H1 (cell line): ENCODE measurements at regions not wholly inside any gene's neighbourhood (a gene's known extent, or its start where the extent isn't known, plus 50 kb on each side); places are given as distances from the start of the nearest gene placed in this dataset.

Source experiments
- CTCF ChIA-PET: fragments of 300-600 bp; sonication (Branson Sonifier 250); formaldehyde crosslinking; loops from one replicate; lab custom pipeline; 2021; ENCODE audit not compliant: partially characterized antibody; lab: Charles Lee
- POLR2A ChIA-PET: fragments of 300-600 bp; sonication (Branson Sonifier 250); formaldehyde crosslinking; loops from one replicate; lab custom pipeline; 2021; ENCODE audit warnings: inconsistent platforms; ENCODE audit not compliant: partially characterized antibody; lab: Charles Lee
- DNase-seq, 2 experiments: peaks; one replicate each; pipeline versions ENCODE4 v3.0.0 to v3.0.0-alpha.2; 2010 to 2022; ENCODE audit warnings: low spot score in 2 of 2, low read depth in 1 of 2, mixed read lengths in 1 of 2
- FAIRE-seq: peaks from 2 replicates; lab custom pipeline; 2011; peaks lifted over from hg19 to GRCh38; lab: Jason Lieb, UNC
- H2AFZ ChIP-seq: 2 replicates; pipeline ENCODE4 v1.8.1; 2012; ENCODE audit warnings: low read length, inconsistent platforms
- H2AK5ac ChIP-seq: 2 replicates; pipeline ENCODE4 v1.6.1; 2013; ENCODE audit warnings: low read depth, low read length
- H2BK120ac ChIP-seq: replicated peaks from 2 replicates; pipeline ENCODE3; 2013; ENCODE audit warnings: low read depth, low read length, inconsistent platforms
- H2BK12ac ChIP-seq: 2 replicates; pipeline ENCODE4 v1.6.1; 2013; ENCODE audit warnings: low read depth, low read length
- H2BK15ac ChIP-seq: 2 replicates; pipeline ENCODE4 v1.6.1; 2013; ENCODE audit warnings: low read length
- H2BK20ac ChIP-seq: 2 replicates; pipeline ENCODE4 v1.6.1; 2013; ENCODE audit warnings: low read length
- H2BK5ac ChIP-seq: 2 replicates; pipeline ENCODE4 v1.6.1; 2013; ENCODE audit warnings: low read depth, low read length
- H3K14ac ChIP-seq: 2 replicates; pipeline ENCODE4 v1.6.1; 2013; ENCODE audit warnings: inconsistent platforms; ENCODE audit not compliant: insufficient read length
- H3K18ac ChIP-seq: 2 replicates; pipeline ENCODE4 v1.6.1; 2013; ENCODE audit warnings: low read length; ENCODE audit errors: extremely low read depth
- H3K23ac ChIP-seq: 2 replicates; pipeline ENCODE4 v1.6.1; 2013; ENCODE audit warnings: inconsistent platforms; ENCODE audit not compliant: insufficient read length
- H3K23me2 ChIP-seq: 2 replicates; pipeline ENCODE4 v1.6.1; 2013; ENCODE audit warnings: low read depth, low read length
- H3K27ac ChIP-seq: 2 replicates; pipeline ENCODE4 v1.6.1; 2011; ENCODE audit warnings: low read depth, low read length, inconsistent platforms
- H3K27me3 ChIP-seq, 4 experiments: replicated peaks in 1 of 4; 1 replicate in 1 of 4; 2 replicates in 3 of 4; pipeline versions ENCODE4 v1.6.1 to v1.8.1; 2011 to 2013; ENCODE audit warnings: low read length in 3 of 4, mild to moderate bottlenecking in 3 of 4, inconsistent platforms in 2 of 4, mixed read lengths in 2 of 4, moderate library complexity in 1 of 4; ENCODE audit not compliant: control insufficient read depth in 3 of 4, insufficient read depth in 3 of 4; ENCODE audit errors: extremely low read depth in 1 of 4
- H3K36me3 ChIP-seq, 4 experiments: 2 replicates each; pipeline versions ENCODE4 v1.6.1 to v1.8.1; 2011 to 2013; ENCODE audit warnings: mild to moderate bottlenecking in 4 of 4, low read length in 3 of 4, moderate library complexity in 2 of 4, control low read depth in 1 of 4, inconsistent platforms in 1 of 4; ENCODE audit not compliant: insufficient read depth in 4 of 4, control insufficient read depth in 2 of 4
- H3K4ac ChIP-seq: replicated peaks from 2 replicates; pipeline ENCODE3; 2013; ENCODE audit warnings: low read length, low read depth, mixed read lengths, inconsistent platforms; ENCODE audit not compliant: insufficient read length
- H3K4me1 ChIP-seq, 4 experiments: replicated peaks in 1 of 4; 1 replicate in 1 of 4; 2 replicates in 3 of 4; pipeline versions ENCODE4 v1.6.1 to v1.8.1; 2011 to 2013; ENCODE audit warnings: low read length in 3 of 4, inconsistent platforms in 2 of 4, mixed read lengths in 1 of 4; ENCODE audit not compliant: insufficient read depth in 4 of 4, control insufficient read depth in 3 of 4
- H3K4me2 ChIP-seq, 2 experiments: 2 replicates each; pipeline versions ENCODE4 v1.6.1 to v1.8.1; 2011 to 2013; ENCODE audit warnings: low read depth in 2 of 2, low read length in 2 of 2, control low read depth in 1 of 2, inconsistent platforms in 1 of 2, mild to moderate bottlenecking in 1 of 2; ENCODE audit not compliant: insufficient read depth in 1 of 2
- H3K4me3 ChIP-seq, 4 experiments: fragments of 200-600, 300-600 bp in 1 of 4; sonication (generic), shearing (Covaris generic), sonication (Bioruptor Twin) in 1 of 4; 2 replicates each; pipeline versions ENCODE4 v1.5.1 to v1.8.1; 2011 to 2016; ENCODE audit warnings: low read length in 4 of 4, low read depth in 3 of 4, control low read depth in 2 of 4, inconsistent platforms in 2 of 4, mild to moderate bottlenecking in 2 of 4, mixed read lengths in 1 of 4, moderate library complexity in 1 of 4; ENCODE audit not compliant: insufficient read depth in 2 of 4; ENCODE audit errors: extremely low read depth in 1 of 4
- H3K56ac ChIP-seq: replicated peaks from 2 replicates; pipeline ENCODE3; 2013; ENCODE audit warnings: low read depth, mild to moderate bottlenecking, mixed read lengths, low read length, inconsistent platforms; ENCODE audit not compliant: insufficient read length
- H3K79me1 ChIP-seq: 2 replicates; pipeline ENCODE4 v1.6.1; 2013; ENCODE audit warnings: low read depth, low read length, control low read depth
- H3K79me2 ChIP-seq, 2 experiments: 2 replicates each; pipeline versions ENCODE4 v1.6.1 to v1.8.1; 2012 to 2013; ENCODE audit warnings: low read length in 2 of 2, mild to moderate bottlenecking in 2 of 2, inconsistent platforms in 1 of 2; ENCODE audit not compliant: insufficient read depth in 2 of 2, control insufficient read depth in 1 of 2
- H3K9ac ChIP-seq, 4 experiments: replicated peaks in 1 of 4; 1 replicate in 1 of 4; 2 replicates in 3 of 4; pipeline versions ENCODE4 v1.6.1 to v1.8.1; 2011 to 2013; ENCODE audit warnings: low read depth in 3 of 4, low read length in 3 of 4, control low read depth in 2 of 4, mild to moderate bottlenecking in 2 of 4, moderate library complexity in 2 of 4, inconsistent platforms in 1 of 4; ENCODE audit errors: extremely low read depth in 1 of 4
- H3K9me3 ChIP-seq, 2 experiments: 2 replicates each; pipeline versions ENCODE4 v1.6.1 to v1.8.1; 2012 to 2013; ENCODE audit warnings: mild to moderate bottlenecking in 2 of 2, moderate library complexity in 2 of 2, control low read depth in 1 of 2, inconsistent platforms in 1 of 2, low read depth in 1 of 2, low read length in 1 of 2, mixed read lengths in 1 of 2; ENCODE audit not compliant: insufficient read depth in 2 of 2
- H4K20me1 ChIP-seq, 2 experiments: replicated peaks in 1 of 2; 2 replicates each; pipeline versions ENCODE3 to v1.8.1; 2011 to 2013; ENCODE audit warnings: inconsistent platforms in 2 of 2, low read length in 2 of 2, mild to moderate bottlenecking in 1 of 2; ENCODE audit not compliant: insufficient read depth in 2 of 2, control insufficient read depth in 1 of 2
- H4K5ac ChIP-seq: 2 replicates; pipeline ENCODE4 v1.6.1; 2013; ENCODE audit warnings: low read length, low read depth, mixed read lengths, inconsistent platforms; ENCODE audit not compliant: insufficient read length
- H4K8ac ChIP-seq: 2 replicates; pipeline ENCODE4 v1.8.0; 2013; ENCODE audit warnings: mild to moderate bottlenecking, moderate library complexity, low read length, inconsistent platforms; ENCODE audit not compliant: insufficient read depth; ENCODE audit errors: extremely low read depth
- H4K91ac ChIP-seq: replicated peaks from 2 replicates; pipeline ENCODE3; 2013; ENCODE audit warnings: low read length, mixed read lengths, inconsistent platforms; ENCODE audit not compliant: insufficient read length
- CHD2 ChIP-seq: IDR thresholded peaks from 2 replicates; pipeline ENCODE4 v1.6.1; 2012; ENCODE audit warnings: low read length, improper control_type of control experiment
- CTBP2 ChIP-seq: IDR thresholded peaks from 2 replicates; pipeline ENCODE4 v1.7.0; 2011; ENCODE audit warnings: borderline replicate concordance, mild to moderate bottlenecking, moderate library complexity, mixed read lengths, low read length; ENCODE audit not compliant: insufficient read depth, insufficient read length
- EP300 ChIP-seq, 2 experiments: IDR thresholded peaks; 1 replicate in 1 of 2; 2 replicates in 1 of 2; pipeline ENCODE4 v1.6.1; 2011 to 2012; ENCODE audit warnings: low read depth in 2 of 2, low read length in 2 of 2, mild to moderate bottlenecking in 2 of 2, borderline replicate concordance in 1 of 2, inconsistent platforms in 1 of 2, moderate library complexity in 1 of 2
- NANOG ChIP-seq: IDR thresholded peaks from 2 replicates; pipeline ENCODE4 v1.6.1; 2011; ENCODE audit warnings: low read length, low read depth, mild to moderate bottlenecking, inconsistent platforms; ENCODE audit not compliant: insufficient read depth, poor library complexity, severe bottlenecking
- NRF1 ChIP-seq: IDR thresholded peaks from 2 replicates; pipeline ENCODE4 v1.6.1; 2011; ENCODE audit warnings: mild to moderate bottlenecking, low read depth, low read length, improper control_type of control experiment
- RFX5 ChIP-seq: IDR thresholded peaks from 2 replicates; pipeline ENCODE4 v1.6.1; 2011; ENCODE audit warnings: low read depth, low read length, improper control_type of control experiment, borderline replicate concordance
- SAP30 ChIP-seq: fragments of 300-600 bp; sonication (generic); IDR thresholded peaks from 2 replicates; pipeline ENCODE4 v1.7.1; 2012; ENCODE audit warnings: low read length, moderate library complexity, mild to moderate bottlenecking, inconsistent platforms; ENCODE audit not compliant: insufficient read depth, insufficient replicate concordance
- SIX5 ChIP-seq: IDR thresholded peaks from 2 replicates; pipeline ENCODE4 v1.6.1; 2011; ENCODE audit warnings: mild to moderate bottlenecking, low read depth, low read length
- SP1 ChIP-seq: IDR thresholded peaks from 2 replicates; pipeline ENCODE4 v1.6.1; 2011; ENCODE audit warnings: low read depth, low read length
- WGBS, 2 experiments: shearing (Covaris generic) in 1 of 2; methylation state at CpG; one replicate each; pipeline versions ENCODE4 v1.1.6 to v1.1.7; 2013 to 2015; ENCODE audit warnings: low lambda C conversion rate in 2 of 2, mixed read lengths in 2 of 2, inconsistent platforms in 1 of 2, low coverage in 1 of 2, missing lambda C conversion rate in 1 of 2; ENCODE audit not compliant: insufficient replicate concordance in 2 of 2, insufficient coverage in 1 of 2, insufficient read length in 1 of 2; ENCODE audit errors: extremely low coverage in 1 of 2, missing lambda C conversion rate in 1 of 2; 5-methylcytosine and 5-hydroxymethylcytosine counted together
- TF ChIP-seq, protein P1 (sequence below): IDR thresholded peaks from 2 replicates; pipeline ENCODE4 v1.6.1; 2011; ENCODE audit warnings: low read length, improper control_type of control experiment

DNA sequence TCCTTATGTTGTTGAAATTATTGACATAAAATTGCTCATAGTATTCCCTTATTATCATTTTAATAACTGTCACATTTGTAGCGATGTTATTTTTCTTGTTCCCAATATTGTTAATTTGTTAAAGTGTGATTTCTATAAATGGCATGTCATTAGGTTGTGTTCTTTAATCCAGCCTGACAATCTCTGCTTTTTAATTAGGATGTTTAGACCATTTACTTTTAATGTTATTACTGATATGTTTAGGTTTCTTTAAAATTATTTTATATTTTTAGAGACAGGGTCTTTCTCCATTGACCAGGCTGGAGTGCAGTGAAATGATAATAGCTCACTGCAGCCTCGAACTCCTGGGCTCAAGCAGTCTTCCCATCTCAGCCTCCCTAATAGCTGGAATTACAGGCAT, 408.5 kb downstream of the DLEU7 start:
- H4K5ac ChIP-seq = no peak overlapping the region
- H3K9ac ChIP-seq = no peak overlapping the region
- H3K23ac ChIP-seq = no peak overlapping the region
- H3K4me2 ChIP-seq = no peak overlapping the region
- H3K4me1 ChIP-seq = no peaks in the 10 kb centered on the region
- H3K18ac ChIP-seq = no peak overlapping the region
- H3K79me2 ChIP-seq = no peaks in the 10 kb centered on the region
- POLR2A ChIA-PET = no interaction called here
- FAIRE-seq (no peak), DNase-seq (no peak)
- CTCF ChIA-PET = no interaction called here
- H3K27ac ChIP-seq = no peak overlapping the region
- no peak overlapping the region for H3K14ac ChIP-seq
- H3K79me1 ChIP-seq = no peaks in the 10 kb centered on the region
- H2AK5ac ChIP-seq = no peak overlapping the region
- no peak overlapping the region for H4K91ac ChIP-seq
- no peak for TF ChIP-seq SAP30
- no peak for TF ChIP-seq SP1
- no peak for TF ChIP-seq SIX5
- TF ChIP-seq NRF1 = no peak
- no peak for TF ChIP-seq EP300 (IDR thresholded peaks at IDR 0.05; ENCODE audit: borderline replicate concordance in 1 of 2, low read depth in 2 of 2, low read length in 2 of 2)
- no peak for TF ChIP-seq RFX5
- TF ChIP-seq CHD2 = no peak
- TF ChIP-seq CTBP2 = no peak
- TF ChIP-seq, protein P1, sequence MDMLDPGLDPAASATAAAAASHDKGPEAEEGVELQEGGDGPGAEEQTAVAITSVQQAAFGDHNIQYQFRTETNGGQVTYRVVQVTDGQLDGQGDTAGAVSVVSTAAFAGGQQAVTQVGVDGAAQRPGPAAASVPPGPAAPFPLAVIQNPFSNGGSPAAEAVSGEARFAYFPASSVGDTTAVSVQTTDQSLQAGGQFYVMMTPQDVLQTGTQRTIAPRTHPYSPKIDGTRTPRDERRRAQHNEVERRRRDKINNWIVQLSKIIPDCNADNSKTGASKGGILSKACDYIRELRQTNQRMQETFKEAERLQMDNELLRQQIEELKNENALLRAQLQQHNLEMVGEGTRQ = no peak
- TF ChIP-seq NANOG = no peak
- TF ChIP-seq, all 59 proteins: peak for 0
- Histone ChIP-seq H3K27me3 (no peaks in the 10 kb centered on the region), H2BK5ac (no peak overlapping the region), H3K9me3 (0 out of 4 replicates have a peak, but pooled peaks cover 0 to 2% of the 10 kb centered on the region in 2 experiments), H4K8ac (no peak overlapping the region), H2BK15ac (no peak overlapping the region), H2BK120ac (no peak overlapping the region), H3K36me3 (no peaks in the 10 kb centered on the region), H3K23me2 (no peaks in the 10 kb centered on the region; the same call in 1 of the 2 replicates), H2BK12ac (no peak overlapping the region), H4K20me1 (no peaks in the 10 kb centered on the region), H3K56ac (no peak overlapping the region), H3K4ac (no peak overlapping the region), H3K4me3 (no peak overlapping the region), H2BK20ac (no peak overlapping the region), H2AFZ (no peak overlapping the region)
- 93% methylated on average over 2 of the region's 2 CpGs; no CpG with 5 or more reads in 1 of the 2 experiments for WGBS, 2 experiments
